Fibroblast of upper back skin (primary cell): ENCODE measurements at regions not wholly inside any gene's neighbourhood (a gene's known extent, or its start where the extent isn't known, plus 50 kb on each side); places are given as distances from the start of the nearest gene placed in this dataset.

Experiments
- DNase-seq: peaks from one replicate; pipeline ENCODE4 v3.0.0-alpha.2; 2013

DNA sequence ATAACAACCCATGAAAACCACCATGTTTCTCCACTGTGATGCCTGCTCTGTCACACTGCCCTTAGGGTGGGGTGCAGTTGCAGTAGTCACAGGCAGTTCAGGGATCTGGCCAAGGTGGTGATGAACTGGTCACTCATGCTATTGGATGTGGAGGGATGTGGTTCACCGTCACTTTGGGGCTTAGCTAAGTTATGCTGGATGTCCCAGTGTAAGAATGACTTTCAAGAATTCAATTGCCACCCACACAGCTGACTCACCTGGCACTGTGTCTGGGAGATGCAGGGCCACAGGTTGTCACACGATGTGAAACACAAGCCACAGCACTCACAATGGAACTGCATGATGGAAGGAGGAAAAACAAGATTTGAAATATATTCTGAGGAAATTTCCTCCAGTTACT, 146.1 kb upstream of the CTNNB1 start:
- no peak for DNase-seq

DNA sequence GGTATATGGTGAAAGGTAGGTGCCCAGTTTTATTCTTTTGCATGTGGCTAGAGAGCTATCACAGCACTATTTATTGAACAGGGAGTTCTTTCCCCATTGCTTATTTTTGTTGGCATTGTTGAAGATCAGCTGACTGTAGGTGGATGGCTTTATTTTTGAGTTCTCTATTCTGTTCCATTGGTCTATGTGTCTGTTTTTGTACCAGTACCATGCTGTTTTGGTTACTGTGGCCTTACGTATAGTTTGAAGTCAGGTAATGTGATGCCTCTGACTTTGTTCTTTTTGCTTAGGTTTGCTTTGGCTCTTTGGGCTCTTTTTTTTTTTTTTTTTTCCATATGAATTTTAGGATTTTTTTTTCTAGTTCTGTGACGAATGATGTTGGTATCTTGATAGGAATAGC, 139.2 kb upstream of the CTNNB1 start:
- DNase-seq = no peak

DNA sequence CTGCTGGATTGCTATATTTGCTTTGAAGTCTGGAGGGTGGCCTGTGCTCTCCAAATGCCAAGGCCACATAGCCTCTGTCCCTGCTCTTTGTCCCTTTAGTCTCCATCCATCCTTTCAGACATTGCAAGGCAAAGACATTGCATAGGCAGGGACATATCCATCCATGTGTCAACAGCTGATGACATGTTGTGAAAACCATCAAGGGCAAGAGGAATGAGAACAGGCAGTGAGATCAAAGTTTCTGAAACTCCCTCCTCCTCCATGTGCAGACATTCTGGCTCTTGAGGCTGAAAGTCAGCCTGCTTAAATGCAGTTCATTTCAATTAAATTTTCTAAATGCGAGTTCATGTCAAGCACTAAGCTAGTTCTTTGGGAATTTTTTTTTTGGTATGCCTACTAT, 135.2 kb upstream of the CTNNB1 start:
- DNase-seq = no peak

DNA sequence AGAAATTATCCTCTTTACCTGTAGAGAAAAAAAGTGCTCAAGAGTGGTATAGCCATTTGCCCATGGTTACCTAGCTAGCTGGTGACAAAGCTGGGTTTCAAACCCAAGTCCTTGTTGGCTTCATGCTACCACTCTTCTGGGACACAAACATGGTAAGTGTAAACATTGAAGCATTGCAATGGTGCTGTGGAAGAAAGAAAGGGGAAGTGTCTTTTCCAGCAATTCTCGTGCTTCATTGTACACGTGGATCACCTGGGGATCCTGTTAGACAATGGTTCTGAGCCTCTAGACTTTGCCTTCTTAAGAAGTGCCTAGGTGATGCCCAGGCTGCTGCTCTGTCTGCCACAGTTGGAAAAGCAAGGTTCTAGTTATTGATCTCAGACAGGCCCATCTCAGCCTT, 134.8 kb upstream of the CTNNB1 start:
- no peak for DNase-seq

DNA sequence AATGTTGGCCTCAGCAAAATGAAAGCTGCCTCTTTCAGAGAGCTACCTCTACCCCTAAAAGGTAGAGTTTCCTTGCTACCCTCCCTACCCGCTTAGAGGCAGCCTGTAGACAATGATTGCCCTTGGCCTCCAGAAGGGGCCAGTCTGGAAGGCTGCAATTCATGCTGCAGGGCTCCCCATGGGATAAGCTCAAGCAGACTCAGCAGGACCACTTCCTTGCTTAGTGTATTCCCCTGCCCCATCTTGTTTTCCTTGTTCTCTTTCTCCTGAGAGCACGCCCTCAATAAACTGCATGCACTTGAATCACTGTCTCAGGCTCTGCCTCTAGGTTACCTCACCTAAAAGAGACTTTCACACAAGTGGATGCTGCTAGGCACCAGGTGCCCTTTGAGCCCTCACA, 134.0 kb upstream of the CTNNB1 start:
- DNase-seq = no peak

DNA sequence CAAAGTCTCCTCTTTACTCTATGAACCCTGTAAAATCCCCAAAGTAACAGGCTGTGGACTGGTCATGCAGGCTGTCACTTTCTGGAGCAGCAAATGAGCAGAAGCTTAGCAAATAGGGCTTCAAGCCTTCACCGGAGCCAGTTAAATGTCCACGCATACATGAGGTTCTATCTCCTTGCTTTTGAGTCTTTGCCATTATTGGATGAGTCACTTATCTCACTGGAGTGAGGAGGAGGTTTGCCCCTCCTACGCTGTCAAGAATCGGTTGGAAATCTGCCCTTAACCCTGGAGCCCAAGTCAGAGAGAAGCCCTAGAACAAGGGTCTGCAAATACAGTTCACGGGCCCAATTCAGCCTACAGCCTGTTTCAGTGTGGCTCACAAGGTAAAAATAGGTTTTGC, 126.1 kb upstream of the CTNNB1 start:
- DNase-seq = no peak

DNA sequence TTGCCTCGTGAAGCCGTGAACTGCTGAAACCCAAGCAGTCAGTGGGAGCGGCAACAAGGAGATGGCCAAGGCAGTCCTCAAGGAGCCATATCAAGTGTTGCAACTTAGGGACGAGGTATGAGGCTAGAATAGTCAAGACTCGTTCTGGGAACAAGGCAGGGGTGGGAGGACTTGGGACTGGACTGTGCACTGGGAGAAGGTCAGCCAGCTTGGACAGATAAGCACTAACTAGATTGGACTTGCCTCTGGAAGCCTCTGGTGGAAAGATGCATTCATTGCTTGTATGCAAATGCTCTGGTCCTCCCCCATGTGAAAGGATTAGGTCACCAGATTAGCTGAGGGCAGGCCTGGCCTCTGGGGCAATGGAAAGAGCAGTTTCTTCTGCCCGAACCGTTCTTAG, 123.3 kb upstream of the CTNNB1 start:
- no peak for DNase-seq

DNA sequence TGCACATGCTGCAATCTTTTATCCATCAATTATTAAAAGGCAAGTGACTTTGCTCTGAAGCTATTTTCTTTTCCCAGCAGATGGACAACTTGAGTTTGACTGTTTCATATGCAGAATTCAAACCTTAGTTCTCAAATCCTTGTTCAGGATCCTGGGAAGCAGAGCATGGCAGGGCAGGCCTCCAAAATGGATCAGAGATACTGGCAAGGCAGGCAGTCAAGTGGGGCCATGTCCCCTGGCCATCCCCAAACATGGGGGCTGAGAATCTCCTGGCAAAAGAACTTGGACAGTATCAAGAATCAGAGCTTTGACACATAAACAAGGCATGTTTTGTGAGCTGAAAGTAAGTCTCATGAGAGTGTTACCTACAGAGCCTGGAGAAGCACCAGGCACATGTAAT, 122.9 kb upstream of the CTNNB1 start:
- DNase-seq = no peak

DNA sequence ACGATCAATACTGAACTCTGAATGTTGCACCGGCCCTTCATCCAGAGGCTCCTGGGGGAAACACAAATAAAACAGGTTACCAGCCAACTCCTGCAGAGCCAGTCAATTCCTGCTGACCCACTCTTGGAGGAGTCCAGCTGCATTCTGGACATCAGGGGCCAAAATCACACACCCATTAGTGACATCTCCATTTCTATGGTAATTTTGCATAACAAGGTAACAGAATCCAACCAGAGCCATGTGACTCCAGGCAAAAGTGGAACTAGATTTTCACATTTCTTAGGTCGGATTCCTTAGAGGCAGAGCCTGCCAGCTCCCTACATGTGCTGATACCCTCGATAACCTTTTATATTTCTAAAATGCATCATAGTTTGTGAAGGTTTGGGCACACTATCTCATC, 119.2 kb upstream of the CTNNB1 start:
- DNase-seq = no peak

DNA sequence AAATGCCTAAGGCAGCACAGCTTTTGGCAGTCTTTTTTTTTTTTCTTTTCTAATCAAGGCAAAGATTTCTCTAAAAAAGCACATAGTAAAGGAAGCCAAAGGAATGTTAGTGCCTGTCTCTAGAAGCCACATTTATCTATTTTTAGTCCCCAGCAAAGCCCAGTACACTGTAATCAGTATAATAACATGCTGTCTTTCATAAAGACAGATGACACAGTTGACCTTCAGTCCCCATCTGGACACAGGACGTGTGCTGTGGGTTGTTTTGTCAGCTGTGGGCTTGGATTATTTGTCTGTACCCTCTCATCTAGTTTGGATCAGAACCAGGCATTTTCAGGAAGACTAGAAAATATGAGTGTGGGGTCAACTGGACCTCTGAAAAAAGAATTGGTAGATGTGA, 110.4 kb upstream of the CTNNB1 start:
- DNase-seq = no peak

DNA sequence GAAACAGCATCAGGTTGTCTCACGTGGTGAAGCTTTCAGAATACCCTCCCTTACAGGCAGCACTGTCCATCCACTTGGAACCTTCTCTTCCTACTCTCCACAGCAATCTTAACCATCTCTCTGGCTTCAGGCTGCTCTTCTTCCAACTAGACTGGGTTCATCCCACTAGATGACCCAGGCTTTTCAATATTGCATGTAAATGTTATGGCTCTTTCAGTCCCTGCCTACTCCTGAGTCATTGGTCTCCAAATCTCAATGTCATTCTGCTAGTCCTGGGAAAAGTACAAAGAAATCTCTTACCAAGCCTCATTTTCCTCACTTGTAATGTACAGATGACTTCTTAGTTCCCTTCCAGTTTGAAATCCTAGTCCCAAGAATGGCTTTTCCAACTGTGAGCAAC, 109.7 kb upstream of the CTNNB1 start:
- no peak for DNase-seq

DNA sequence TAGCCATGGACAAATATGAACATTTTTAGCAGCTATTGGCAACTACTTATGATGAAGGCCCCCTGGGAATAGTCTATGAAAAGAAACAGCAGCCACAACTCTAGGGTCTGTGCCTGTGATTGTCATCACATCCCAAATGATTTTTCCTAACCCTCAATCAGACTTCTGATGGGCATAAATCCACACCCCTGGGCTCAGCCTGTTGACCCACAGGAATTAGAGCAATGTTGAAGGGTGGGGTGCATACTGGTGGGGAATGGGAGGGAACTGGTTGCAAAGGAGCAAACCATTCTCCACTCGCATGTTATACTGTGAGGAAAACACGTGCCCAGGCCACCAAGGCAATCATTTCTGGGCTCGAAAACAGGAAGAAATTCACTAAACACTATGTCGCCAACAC, 106.5 kb upstream of the CTNNB1 start:
- DNase-seq = no peak

DNA sequence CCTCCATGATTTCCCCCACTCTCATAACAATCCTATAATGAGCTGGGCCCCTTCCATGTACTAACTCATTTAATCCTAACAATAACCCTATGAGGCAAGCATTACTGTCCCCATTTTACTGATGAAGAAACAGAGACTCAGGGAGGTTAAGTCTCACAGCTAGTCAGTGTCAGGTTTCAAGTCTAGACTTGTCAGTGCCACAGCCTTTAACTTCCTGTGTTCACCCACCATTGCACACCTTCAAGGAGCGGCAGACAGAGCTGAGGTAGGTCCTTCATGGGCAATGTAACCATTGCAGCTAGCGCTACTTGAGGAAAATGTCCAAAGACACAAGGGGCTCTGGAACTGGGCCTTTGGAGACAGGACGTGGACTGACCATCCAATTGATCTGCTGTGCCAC, 105.8 kb upstream of the CTNNB1 start:
- no peak for DNase-seq

DNA sequence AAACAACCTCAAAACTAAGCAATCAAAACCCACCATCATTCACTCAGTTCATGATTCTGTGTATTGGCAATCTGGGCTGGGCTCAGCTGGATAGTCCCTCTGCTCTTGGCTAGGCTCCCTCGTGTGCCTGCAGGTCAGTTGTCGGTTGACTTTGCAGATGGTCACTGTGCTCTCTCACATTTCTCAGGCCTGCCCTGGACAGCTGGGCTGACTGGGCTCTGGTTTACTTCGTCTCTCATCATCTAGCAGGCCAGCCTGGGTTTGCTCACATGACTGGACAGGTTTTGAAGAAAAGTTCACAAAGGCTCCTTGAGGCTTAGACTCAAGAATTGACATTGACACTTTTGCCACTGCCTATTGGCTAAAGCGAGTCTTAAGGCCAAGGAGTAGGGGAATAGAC, 105.0 kb upstream of the CTNNB1 start:
- no peak for DNase-seq

DNA sequence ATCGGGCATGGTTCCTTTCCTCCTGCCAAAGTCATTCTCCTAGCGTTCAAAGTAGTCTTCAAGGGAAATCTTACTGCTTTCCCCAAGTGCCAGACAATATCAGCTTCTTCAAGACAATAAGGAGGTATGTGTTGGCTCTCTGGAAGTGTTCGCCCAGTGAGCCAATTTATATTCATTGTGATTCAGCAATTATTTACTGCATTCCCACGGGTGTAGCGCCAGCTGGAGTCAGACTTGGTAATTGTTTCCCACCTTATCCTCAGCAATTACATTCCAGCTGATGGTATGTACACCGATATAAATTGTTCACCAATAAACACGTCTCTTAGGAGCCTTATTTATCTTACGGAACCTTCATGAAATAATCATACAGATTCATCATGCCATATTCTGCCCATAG, 103.6 kb upstream of the CTNNB1 start:
- DNase-seq = no peak

DNA sequence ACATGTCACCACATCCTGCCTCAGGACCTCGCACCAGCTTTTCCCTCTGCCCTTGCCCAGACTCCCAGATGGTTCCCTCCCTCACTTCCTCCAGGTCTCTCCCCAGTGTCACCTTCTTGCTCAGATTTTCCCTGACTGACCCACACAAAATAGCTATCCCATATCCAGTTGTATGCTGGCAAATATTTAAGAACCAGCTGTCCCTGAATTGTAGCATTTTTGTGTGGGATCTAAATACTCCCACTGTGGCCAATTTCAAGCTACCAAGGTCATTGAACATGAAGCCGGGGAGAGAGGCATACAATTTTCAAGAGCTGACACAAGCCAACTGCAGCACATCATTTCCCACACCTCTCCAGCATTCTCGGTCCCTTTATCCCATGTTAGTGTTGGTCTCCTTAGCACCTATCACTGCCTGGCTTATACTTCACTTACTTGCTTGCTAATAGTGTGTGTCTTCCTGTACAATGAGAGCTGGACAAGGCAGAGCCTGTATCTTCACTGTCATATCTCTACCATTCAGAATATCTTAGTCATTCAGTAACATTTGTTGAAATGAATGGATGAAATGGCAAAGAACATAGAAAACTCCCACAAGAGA, 101.3 kb upstream of the CTNNB1 start:
- DNase-seq = no peak

DNA sequence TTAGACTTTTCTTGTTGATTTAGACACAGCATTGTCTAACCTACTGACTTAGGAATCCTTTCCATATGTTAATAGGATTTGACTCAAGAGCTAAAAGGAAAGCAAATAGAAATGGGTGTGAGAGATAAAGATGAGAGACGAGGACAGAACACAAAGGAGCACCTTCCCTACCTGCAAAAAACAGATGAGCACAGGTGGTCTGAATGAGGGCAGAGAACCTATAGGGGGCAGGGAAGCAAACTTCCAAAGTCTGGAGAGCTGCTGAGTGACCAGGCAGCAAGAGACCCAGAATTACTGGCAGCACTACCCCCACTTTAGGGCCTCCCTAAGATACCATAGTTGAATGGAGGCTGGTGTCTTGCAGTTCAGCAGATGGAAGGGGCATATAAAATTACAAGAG, 98.1 kb upstream of the CTNNB1 start:
- DNase-seq = no peak

DNA sequence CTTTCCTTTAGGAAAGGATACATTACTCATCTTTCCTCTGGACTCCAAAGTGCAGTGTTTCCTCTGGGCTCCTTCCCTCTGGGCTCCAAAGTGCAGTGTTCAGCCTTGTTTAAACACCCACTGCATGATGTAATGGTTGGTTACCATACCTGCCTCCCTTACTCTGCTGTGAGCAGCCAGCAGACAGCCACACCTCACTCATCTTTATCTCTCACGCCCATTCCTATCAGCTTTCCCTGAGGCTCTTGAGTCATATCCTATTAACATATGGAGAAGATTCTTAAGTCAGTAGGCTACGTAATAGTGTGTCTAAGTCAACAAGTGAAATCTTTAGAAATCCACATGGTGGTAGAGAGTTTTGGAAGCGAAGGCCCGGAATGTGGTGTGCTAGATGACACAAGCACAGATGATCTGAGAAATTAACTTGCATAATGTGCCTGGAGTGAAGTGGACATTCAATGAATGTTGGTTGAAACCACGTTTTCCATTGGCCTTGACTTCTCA, 97.2 kb upstream of the CTNNB1 start:
- no peak for DNase-seq

DNA sequence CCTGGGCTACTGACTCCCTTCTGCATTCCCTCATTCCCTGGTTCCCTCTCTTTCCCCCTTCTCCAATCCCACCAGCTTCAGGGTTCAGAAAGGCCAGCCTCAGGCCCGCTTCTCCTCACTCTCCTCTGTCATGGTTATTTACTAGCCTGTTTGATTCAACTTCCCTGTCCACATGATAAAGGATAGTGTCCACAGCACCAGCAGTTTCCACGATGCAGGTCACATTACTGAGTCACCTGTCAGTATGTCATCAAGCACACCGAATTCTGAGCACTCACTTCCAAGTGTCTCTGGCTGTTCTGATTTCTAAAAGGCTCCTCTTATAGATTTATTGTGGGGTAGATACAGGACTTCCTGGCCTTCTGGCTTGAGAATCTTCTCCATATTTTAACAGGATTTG, 96.6 kb upstream of the CTNNB1 start:
- DNase-seq = no peak

DNA sequence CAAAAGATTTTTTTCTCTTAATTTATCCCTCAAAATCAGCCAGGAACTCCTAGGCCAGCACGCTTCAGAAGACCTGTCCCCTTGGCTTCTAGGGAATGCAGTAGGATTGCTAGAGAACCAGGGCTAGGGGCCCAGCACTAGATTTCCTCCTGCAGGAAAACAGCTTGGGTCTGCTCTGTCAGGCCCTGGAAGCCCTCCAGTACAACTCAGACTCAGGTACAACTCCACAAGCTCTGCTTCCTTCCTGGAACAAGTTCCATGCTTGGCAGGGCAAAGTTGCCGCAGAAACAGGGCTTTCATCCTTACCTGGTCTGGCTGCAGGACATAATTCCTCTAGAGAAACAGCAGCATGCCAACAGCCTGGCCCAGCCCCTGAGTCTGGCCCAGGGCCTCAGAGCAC, 96.1 kb upstream of the CTNNB1 start:
- DNase-seq = no peak

DNA sequence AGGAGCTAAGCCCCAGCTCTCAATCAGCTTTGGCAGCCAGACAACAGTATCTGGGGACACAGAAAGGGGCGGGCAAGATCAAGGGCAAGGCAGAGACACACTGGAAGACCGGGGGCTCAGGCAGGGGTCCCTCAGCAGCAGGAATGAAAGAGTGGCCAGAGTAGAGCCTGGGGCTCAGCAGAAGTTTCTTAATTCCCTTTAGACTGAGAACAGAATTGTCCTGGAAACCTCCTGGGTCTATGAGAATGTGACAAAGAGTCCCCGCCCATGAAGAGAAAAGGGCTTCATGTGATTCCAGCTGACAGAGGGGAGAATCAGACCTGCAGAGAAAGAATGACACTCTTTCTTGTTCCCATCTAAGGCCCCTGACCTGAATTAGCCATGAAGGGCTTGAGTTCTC, 95.2 kb upstream of the CTNNB1 start:
- DNase-seq = no peak

DNA sequence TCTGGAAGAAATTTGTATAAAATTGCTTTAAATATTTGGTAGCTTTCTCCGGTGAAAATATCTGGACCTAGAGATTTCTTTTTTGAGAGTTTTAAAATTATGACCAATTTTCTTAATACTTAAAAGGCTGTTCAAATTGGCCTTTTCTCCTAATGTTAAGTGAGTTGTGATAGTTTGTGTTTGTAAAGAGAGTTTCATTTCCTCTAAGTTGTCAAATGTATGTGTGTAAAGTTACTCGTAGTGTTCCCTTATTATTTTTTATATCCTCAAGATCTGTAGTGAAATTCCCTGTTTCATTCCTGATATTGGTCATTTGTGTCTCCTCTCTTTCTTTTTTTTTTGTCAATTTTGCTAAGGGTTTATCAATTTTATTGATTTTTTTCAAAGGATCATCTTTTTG, 92.6 kb upstream of the CTNNB1 start:
- no peak for DNase-seq

DNA sequence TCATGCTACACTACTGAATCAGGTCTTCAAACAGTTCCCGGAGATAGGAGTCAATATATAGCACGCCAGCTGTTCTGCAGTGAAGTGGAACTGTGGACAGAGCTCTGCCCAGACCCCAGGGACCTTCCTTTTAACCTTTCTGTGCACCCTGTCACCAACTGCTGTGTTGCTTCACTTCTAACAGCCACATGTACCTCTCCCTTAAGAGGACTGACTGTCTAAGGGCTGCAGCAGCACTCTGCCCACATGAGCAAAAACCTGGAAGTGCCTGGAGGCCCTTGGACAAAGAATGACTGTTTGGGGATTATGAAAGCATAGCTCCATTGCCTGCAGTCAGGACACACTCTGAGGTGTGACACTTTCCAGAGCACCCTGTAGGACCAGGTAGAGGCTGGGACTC, 88.3 kb upstream of the CTNNB1 start:
- DNase-seq = no peak

DNA sequence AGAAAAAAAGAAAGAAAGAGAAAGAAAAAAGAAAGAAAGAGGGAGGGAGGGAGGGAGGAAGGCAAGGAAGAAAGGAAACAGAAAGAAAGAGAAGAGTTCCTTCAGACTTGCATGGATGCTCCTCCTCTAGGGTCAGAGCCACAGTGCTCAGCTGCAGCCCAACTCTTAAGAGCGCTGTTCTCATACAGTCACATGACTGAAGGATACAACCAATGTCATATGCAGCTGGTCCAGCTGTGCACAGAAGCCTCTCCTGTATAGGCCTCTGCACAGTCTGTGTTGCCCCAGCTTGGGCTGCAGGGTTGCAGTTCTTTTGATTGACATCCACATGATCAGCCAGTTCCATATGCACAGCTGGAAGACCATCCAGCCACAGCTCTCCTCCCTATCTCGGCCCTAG, 86.8 kb upstream of the CTNNB1 start:
- DNase-seq = no peak

DNA sequence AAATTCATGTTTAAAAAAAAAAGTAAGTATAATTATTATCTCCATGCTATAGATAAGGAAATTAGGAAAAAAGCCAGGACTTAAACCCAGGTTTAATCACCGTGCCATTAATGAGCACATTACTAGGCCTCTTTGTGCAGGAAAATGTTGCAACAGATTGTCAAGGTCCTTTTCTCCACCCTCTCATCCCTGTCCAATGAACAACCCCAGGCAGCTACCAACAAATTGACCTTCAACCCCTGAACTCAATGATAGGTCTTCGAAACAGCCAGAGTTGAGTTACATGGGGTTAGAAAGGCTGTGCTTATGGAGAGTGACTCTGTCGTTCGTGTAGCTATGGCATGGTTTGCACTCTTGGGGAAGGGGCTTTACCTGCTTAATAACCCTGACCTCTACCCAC, 84.2 kb upstream of the CTNNB1 start:
- DNase-seq = no peak

DNA sequence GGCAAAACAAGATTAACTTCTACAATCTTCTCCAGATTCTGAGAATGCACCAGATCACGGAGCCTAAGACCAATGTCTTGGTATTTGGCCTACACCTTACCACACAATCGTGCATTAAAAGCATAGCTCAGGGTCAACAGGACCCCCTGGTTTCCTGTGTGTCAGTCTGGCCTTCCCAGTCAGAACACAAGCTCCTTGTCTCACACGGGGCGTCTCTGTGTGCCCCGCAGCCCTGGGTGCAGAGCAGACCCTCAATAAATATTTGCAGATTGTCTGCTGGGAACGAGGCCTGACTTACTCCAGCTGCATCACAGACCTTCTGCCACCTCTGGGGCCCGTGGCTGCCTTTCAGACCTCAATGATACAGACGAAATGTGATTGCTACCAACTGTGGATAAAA, 82.5 kb upstream of the CTNNB1 start:
- DNase-seq = no peak
